Liver (tissue), 8 donors: ENCODE measurements at regions not wholly inside any gene's neighbourhood (a gene's known extent, or its start where the extent isn't known, plus 50 kb on each side); places are given as distances from the start of the nearest gene placed in this dataset.
A peak's percentile ranks its signal among the peaks of the same experiment; 100 is the strongest.

ENCODE experiments used
- DNase-seq: peaks from one replicate; pipeline ENCODE4 v3.0.0-alpha.2; 2017; ENCODE audit warnings: low spot score
- H3K27ac ChIP-seq, 2 donors: one replicate each; pipeline ENCODE4 v1.7.0; 2013; ENCODE audit warnings: inconsistent platforms in 2 of 2, low read length in 2 of 2, control low read depth in 1 of 2, low read depth in 1 of 2, mild to moderate bottlenecking in 1 of 2
- H3K27me3 ChIP-seq, 4 donors: one replicate each; pipeline versions ENCODE4 v1.6.1 to v1.7.0; 2013; ENCODE audit warnings: low read length in 3 of 4, inconsistent platforms in 1 of 4, mild to moderate bottlenecking in 1 of 4, moderate library complexity in 1 of 4; ENCODE audit not compliant: control insufficient read depth in 4 of 4, insufficient read depth in 4 of 4
- H3K36me3 ChIP-seq, 4 donors: one replicate each; pipeline versions ENCODE4 v1.6.1 to v1.7.0; 2013; ENCODE audit warnings: low read length in 3 of 4, mild to moderate bottlenecking in 3 of 4, low read depth in 1 of 4, moderate library complexity in 1 of 4; ENCODE audit not compliant: control insufficient read depth in 4 of 4, insufficient read depth in 3 of 4
- H3K4me1 ChIP-seq, 4 donors: one replicate each; pipeline versions ENCODE4 v1.6.1 to v1.7.0; 2013; ENCODE audit warnings: low read length in 3 of 4, mild to moderate bottlenecking in 3 of 4, moderate library complexity in 1 of 4; ENCODE audit not compliant: control insufficient read depth in 4 of 4, insufficient read depth in 4 of 4
- H3K4me3 ChIP-seq, 3 donors: one replicate each; pipeline versions ENCODE4 v1.6.1 to v1.7.0; 2013; ENCODE audit warnings: low read length in 3 of 3, control low read depth in 1 of 3, low read depth in 1 of 3, mild to moderate bottlenecking in 1 of 3
- H3K9ac ChIP-seq, 2 donors: one replicate each; pipeline ENCODE4 v1.7.0; 2013; ENCODE audit warnings: low read length in 2 of 2, mild to moderate bottlenecking in 2 of 2, moderate library complexity in 2 of 2, control low read depth in 1 of 2, low read depth in 1 of 2
- H3K9me3 ChIP-seq, 4 donors: one replicate each; pipeline versions ENCODE4 v1.6.1 to v1.7.0; 2013; ENCODE audit warnings: low read length in 3 of 4; ENCODE audit not compliant: control insufficient read depth in 4 of 4
- ATF3 ChIP-seq: IDR thresholded peaks from 2 replicates; pipeline ENCODE4 v1.6.1; 2016; ENCODE audit warnings: antibody characterized with exemption
- CTCF ChIP-seq: fragments of 150-350 bp; IDR thresholded peaks from 2 replicates; pipeline ENCODE4 v1.5.1; 2017; ENCODE audit warnings: improper control_type of control experiment, low read depth, low read length; ENCODE audit not compliant: missing input control
- EGR1 ChIP-seq, 2 donors: IDR thresholded peaks; 2 replicates each; pipeline ENCODE4 v1.6.1; 2016 to 2018; ENCODE audit warnings: antibody characterized with exemption in 2 of 2, low read depth in 2 of 2
- FOXA1 ChIP-seq: IDR thresholded peaks from 2 replicates; pipeline ENCODE4 v1.6.1; 2016; ENCODE audit warnings: antibody characterized with exemption
- FOXA2 ChIP-seq: IDR thresholded peaks from 2 replicates; pipeline ENCODE4 v1.6.1; 2016; ENCODE audit warnings: antibody characterized with exemption
- GABPA ChIP-seq, 2 donors: IDR thresholded peaks in 1 of 2; conservative IDR thresholded peaks in 1 of 2; 2 replicates each; pipeline ENCODE4 v1.6.1; 2016; ENCODE audit warnings: antibody characterized with exemption in 2 of 2, mild to moderate bottlenecking in 1 of 2, moderate library complexity in 1 of 2
- JUND ChIP-seq, 2 donors: IDR thresholded peaks; 2 replicates each; pipeline ENCODE4 v1.6.1; 2016; ENCODE audit warnings: antibody characterized with exemption in 2 of 2
- MAX ChIP-seq: IDR thresholded peaks from 2 replicates; pipeline ENCODE4 v1.6.1; 2016; ENCODE audit warnings: antibody characterized with exemption
- REST ChIP-seq: IDR thresholded peaks from 2 replicates; pipeline ENCODE4 v1.6.1; 2016; ENCODE audit warnings: antibody characterized with exemption, mild to moderate bottlenecking
- RXRA ChIP-seq, 2 donors: IDR thresholded peaks; 2 replicates each; pipeline ENCODE4 v1.6.1; 2017 to 2018; ENCODE audit warnings: antibody characterized with exemption in 2 of 2, mild to moderate bottlenecking in 1 of 2
- SP1 ChIP-seq: IDR thresholded peaks from 2 replicates; pipeline ENCODE4 v1.6.1; 2018; ENCODE audit warnings: antibody characterized with exemption, mild to moderate bottlenecking
- TAF1 ChIP-seq: conservative IDR thresholded peaks from 2 replicates; pipeline ENCODE4 v1.6.1; 2016; ENCODE audit warnings: antibody characterized with exemption, mild to moderate bottlenecking
- YY1 ChIP-seq: IDR thresholded peaks from 2 replicates; pipeline ENCODE4 v1.6.1; 2016; ENCODE audit warnings: antibody characterized with exemption, mild to moderate bottlenecking
- ZBTB33 ChIP-seq: IDR thresholded peaks from 2 replicates; pipeline ENCODE4 v1.6.1; 2016; ENCODE audit warnings: antibody characterized with exemption
- WGBS: extraction: QIAGEN DNeasy Blood & Tissue Kit; methylation state at CpG from one replicate; pipeline ENCODE4 v1.1.7; 2013; 5-methylcytosine and 5-hydroxymethylcytosine counted together
- donor health status: healthy.
- donor health status: healthy.
- donor health status: healthy.
- donor health status: healthy.
- donor health status: healthy.

GRCh38 chr10:33899578-33900531 is 565.4 kb upstream of the NRP1 start (continued):
- TF ChIP-seq ATF3 (no peak), MAX (peak; percentile 72), GABPA (IDR thresholded peaks at IDR 0.05 in 1 of 2, conservative IDR thresholded peaks at IDR 0.05 in 1 of 2) (no peak), REST (no peak), YY1 (peak; percentile 65)

- DNase-seq = no peak
- Histone ChIP-seq H3K9ac (no peak overlapping the region), H3K27me3 (no peaks in the 10 kb centered on the region), H3K4me3 (no peak overlapping the region), H3K36me3 (no peaks in the 10 kb centered on the region), H3K27ac (no peak overlapping the region), H3K4me1 (peaks cover 0 to 16% (median 13%) of the 10 kb centered on the region in 4 donors), H3K9me3 (no peaks in the 10 kb centered on the region)
- no peak for TF ChIP-seq EGR1 (IDR thresholded peaks at IDR 0.05; ENCODE audit: low read depth in 2 of 2)
- no peak for TF ChIP-seq YY1
- no peak for TF ChIP-seq MAX
- no peak for TF ChIP-seq TAF1
- no peak for TF ChIP-seq FOXA1
- no peak for TF ChIP-seq CTCF
- no peak for TF ChIP-seq FOXA2
- no peak for TF ChIP-seq RXRA (IDR thresholded peaks at IDR 0.05)
- TF ChIP-seq JUND (IDR thresholded peaks at IDR 0.05) = no peak
- TF ChIP-seq GABPA (IDR thresholded peaks at IDR 0.05 in 1 of 2, conservative IDR thresholded peaks at IDR 0.05 in 1 of 2) = no peak
- no peak for TF ChIP-seq SP1
- no peak for TF ChIP-seq ZBTB33
- WGBS = 67% methylated on average over 6 of the region's 6 CpGs
Observed at GRCh38 chr10:33897291-33897752, 562.9 kb upstream of the NRP1 start.
